Middle frontal gyrus (tissue), 1 donor: ENCODE measurements at regions not wholly inside any gene's neighbourhood (a gene's known extent, or its start where the extent isn't known, plus 50 kb on each side); places are given as distances from the start of the nearest gene placed in this dataset.

Experiments used
- DNase-seq: peaks from one replicate; pipeline ENCODE4 v3.0.0-alpha.2; 2015; ENCODE audit warnings: low spot score; ENCODE audit errors: extremely low spot score

- no peak for DNase-seq
Measured at GRCh38 chr16:27712251-27712711, 162.3 kb downstream of the KATNIP start.

DNA sequence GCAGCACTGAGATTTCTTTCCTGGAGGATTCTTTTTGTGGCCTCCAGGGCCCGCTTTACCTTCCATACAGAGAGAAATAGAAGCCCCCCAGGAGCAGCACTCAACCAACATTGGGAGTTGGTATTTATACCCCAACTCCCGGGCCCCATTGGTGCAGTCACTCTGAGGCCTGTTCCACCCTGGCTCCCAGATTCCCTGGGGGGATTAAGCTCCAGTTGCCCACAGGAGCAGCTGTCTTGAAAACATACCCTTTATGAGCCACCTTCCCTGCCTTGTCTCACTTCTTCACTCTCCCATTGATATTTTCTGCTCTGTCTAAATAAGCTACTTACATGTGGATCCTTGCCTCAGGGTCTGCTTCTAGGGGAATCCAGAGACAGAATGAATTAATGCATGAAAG, 167.8 kb downstream of the KATNIP start:
- DNase-seq, result no peak

GRCh38 chr16:27718201-27719105, 168.5 kb downstream of the KATNIP start:
- DNase-seq, result peak; percentile 84

GRCh38 chr16:27719106-27719445, 169.1 kb downstream of the KATNIP start:
- DNase-seq, result no peak

DNA sequence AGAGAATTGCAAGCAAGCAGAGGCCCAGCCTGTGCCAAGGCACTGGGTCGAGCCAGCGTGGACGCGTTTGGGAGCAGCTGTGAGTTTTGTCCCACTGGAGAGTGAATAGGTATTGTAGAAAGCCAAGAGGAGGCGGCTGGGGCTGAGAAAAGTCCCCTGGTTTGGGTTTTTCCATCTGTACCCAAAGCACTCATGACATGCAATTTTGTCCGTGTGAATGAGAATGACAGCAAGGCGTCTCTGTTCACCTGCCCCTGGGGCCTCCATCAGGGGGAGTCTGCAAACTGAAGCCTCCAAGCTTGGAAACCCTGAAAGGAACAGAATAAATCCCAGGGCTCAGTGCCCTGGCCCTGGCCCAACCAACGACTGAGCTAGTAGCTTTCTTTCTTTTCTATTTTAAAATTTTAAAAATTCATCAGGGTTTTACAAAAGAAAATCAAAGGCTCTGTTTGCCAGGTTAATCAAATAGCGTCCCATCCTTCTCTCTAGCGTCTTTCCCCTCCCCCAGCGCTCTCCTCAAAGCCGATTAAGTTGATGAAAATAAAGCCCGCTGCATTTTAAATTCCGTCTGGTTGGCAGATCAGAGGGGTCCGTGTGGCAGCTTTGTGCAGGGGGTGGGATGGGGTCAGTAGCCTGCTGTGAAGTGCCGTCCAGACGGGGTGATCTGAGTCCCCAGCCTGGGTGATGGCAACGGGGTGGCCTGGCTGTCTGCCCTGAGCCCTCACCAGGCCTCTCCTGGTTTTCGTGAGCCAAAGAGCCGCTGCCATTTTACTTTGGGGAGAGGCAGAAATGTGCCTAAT, 171.0 kb downstream of the KATNIP start:
- DNase-seq, result no peak

GRCh38 chr16:27721531-27722181, 171.7 kb downstream of the KATNIP start:
- DNase-seq, result no peak

GRCh38 chr16:27722207-27722606, 172.3 kb downstream of the KATNIP start:
- DNase-seq, result no peak

GRCh38 chr16:27722892-27723450, 173.0 kb downstream of the KATNIP start:
- no peak for DNase-seq

- DNase-seq, result no peak
Measured at GRCh38 chr16:27723711-27724481, 174.0 kb downstream of the KATNIP start.

DNA sequence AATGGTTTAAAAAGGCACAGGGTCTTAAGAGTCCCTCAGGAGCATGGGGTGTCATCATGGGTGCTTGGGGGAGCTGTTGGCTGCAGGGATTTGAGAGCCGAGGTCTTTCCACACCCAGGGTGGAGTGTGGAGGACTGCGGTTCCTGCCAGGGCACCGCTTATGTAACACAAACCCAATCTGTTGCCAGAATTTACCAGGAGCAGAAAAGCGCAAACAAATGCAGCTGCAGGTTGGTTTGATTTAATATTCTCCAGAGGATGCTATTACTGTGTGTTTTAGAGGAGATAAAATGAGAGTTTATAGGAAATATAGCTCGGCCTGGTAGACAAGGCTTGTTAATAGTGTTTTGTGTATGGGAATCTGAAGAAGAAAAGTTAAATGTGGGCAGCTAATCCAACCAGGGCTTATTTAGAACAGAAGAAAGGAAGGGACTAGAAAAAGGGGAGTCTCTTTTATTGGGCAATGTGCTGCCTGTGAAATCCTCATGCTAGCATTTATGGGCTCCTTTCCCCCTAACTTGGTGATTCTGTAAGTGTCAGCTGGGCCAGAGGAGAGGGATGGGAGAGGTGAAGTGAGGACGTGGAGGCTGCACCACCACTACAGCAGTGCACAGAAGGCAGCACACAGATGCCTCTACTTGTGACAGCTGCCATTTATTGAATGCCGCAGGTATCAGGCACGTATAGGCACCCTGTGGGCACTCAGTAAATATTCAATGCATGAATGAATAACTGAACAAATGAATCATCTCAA, 174.7 kb downstream of the KATNIP start:
- no peak for DNase-seq

- no peak for DNase-seq
Measured at GRCh38 chr16:27725236-27726000, 175.5 kb downstream of the KATNIP start.

DNA sequence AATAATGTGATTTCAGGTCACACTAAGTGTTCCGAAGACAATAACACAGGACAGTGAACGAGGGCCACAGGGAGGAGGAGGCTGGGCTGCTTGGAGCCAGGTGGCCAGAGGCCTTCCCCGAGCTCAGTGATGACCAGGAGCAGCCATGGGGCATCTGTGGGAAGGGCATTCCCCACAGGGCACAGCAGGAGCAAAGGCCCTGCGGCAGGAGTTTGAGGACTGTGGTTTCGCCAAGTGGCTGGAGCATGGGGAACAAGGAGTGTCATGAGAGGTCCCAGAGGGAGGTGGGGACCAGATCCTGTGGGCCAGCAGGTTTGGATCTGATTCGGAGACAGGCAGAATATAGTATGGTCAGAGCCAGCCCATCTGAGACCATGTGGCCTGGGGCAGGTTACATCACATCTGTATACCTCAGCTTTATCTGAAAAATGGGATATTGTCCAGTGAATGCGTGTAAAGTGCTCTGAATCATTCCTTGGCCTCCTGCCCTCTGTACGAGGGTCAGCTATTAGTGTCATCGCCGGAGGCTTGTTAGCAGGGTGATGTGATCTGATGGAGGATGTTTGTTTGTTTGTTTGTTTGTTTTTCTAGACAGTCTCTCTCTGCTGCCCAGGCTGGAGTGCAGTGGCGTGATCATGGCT, 176.8 kb downstream of the KATNIP start:
- no peak for DNase-seq

GRCh38 chr16:27727941-27728340, 178.0 kb downstream of the KATNIP start:
- no peak for DNase-seq

DNA sequence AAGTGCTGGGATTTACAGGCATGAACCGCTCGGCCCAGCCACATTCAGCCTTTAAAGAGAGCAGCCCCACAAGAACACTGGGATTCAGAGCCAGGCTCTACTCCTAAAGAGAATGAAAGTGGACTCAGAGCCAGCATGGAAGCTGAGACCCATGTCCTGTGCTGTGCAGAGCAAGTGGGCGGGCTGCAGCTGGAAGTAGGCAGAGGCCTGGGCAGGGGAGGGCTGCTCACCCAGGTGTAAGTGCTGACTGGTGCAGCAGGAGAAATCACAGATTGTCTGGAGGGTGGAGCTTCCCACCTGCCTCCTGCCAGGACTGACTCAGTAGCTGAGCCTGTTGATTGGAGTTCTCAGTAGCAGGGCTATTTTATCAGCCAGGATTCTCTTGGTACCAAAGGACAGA, 178.7 kb downstream of the KATNIP start:
- no peak for DNase-seq

GRCh38 chr16:27729516-27730304, 179.8 kb downstream of the KATNIP start:
- no peak for DNase-seq

DNA sequence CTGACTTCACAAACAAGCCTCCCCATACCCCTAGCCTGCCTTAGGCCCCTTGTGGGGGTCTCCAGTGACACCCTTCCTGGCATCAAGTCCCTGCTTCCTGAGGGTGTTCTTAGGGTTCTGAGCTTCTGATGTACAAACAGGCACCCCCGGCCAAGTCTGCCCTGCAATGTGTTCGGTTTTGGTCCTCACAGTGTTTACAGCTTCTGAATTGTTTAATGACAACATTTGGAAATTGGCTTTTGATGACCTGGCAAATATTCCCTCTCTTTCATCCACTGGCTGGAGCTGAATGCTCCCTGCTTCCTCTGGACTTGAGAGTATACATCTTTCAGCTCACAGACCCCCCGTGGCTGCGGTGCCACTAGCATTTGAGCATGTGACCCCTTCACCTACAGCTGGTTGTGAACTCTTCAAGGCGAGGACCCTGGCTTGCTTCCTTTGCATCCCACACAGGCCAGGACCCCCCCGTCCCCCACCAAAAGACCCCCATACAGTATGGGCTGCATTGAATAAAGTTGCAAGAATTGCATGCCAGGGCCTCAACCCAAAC, 180.8 kb downstream of the KATNIP start:
- DNase-seq, result no peak

GRCh38 chr16:27735031-27735430, 185.1 kb downstream of the KATNIP start:
- no peak for DNase-seq

- no peak for DNase-seq
Measured at GRCh38 chr16:27736431-27736830, 186.5 kb downstream of the KATNIP start.
